HG02981 (cell line): ENCODE measurements at regions not wholly inside any gene's neighbourhood (a gene's known extent, or its start where the extent isn't known, plus 50 kb on each side); places are given as distances from the start of the nearest gene placed in this dataset.
"Not testable (repeated sequence)": the region's sequence is repeated elsewhere in the genome, so short reads cannot be mapped to it uniquely, and the experiment has no call there.

Experiments used
- ATAC-seq: cut with Tn5 transposase; IDR thresholded peaks from one replicate; pipeline ENCODE4 v1.9.1; 2021; ENCODE audit warnings: mild to moderate bottlenecking, moderate library complexity; ENCODE audit not compliant: unreplicated experiment

GRCh38 chr17:62206550-62206949, 141.5 kb upstream of the MED13 start:
- ATAC-seq, result no peak

GRCh38 chr17:62197156-62197555, 132.1 kb upstream of the MED13 start:
- ATAC-seq, result not testable (repeated sequence)

GRCh38 chr17:62196587-62196986, 131.5 kb upstream of the MED13 start:
- not testable (repeated sequence) for ATAC-seq

GRCh38 chr17:62194401-62194800, 129.3 kb upstream of the MED13 start:
- ATAC-seq, result no peak

- no peak for ATAC-seq
These were observed 128.2 kb upstream of the MED13 start for GRCh38 chr17:62193249-62193648.

GRCh38 chr17:62191390-62192361, 126.6 kb upstream of the MED13 start:
- no peak for ATAC-seq

- ATAC-seq, result no peak
These were observed 124.3 kb upstream of the MED13 start for GRCh38 chr17:62189377-62189776.

- ATAC-seq, result no peak
These were observed 123.6 kb upstream of the MED13 start for GRCh38 chr17:62188713-62189112.

- no peak for ATAC-seq
These were observed 122.6 kb upstream of the MED13 start for GRCh38 chr17:62187681-62188080.

GRCh38 chr17:62186841-62187240, 121.8 kb upstream of the MED13 start:
- ATAC-seq, result no peak

GRCh38 chr17:62180772-62181171, 115.7 kb upstream of the MED13 start:
- no peak for ATAC-seq

- no peak for ATAC-seq
These were observed 114.6 kb upstream of the MED13 start for GRCh38 chr17:62179525-62180161.

GRCh38 chr17:62178579-62178978, 113.5 kb upstream of the MED13 start:
- ATAC-seq, result no peak

- ATAC-seq, result no peak
These were observed 107.6 kb upstream of the MED13 start for GRCh38 chr17:62172492-62173291.

- ATAC-seq, result no peak
These were observed 102.0 kb upstream of the MED13 start for GRCh38 chr17:62167076-62167475.

- ATAC-seq, result no peak
These were observed 100.0 kb upstream of the MED13 start for GRCh38 chr17:62164747-62165722.

- no peak for ATAC-seq
These were observed 98.8 kb upstream of the MED13 start for GRCh38 chr17:62163847-62164246.

GRCh38 chr17:62162898-62163297, 97.8 kb upstream of the MED13 start:
- no peak for ATAC-seq

GRCh38 chr17:62161405-62162148, 96.5 kb upstream of the MED13 start:
- no peak for ATAC-seq
